ENCODE measurements at regions not wholly inside any gene's neighbourhood (a gene's known extent, or its start where the extent isn't known, plus 50 kb on each side); places are given as distances from the start of the nearest gene placed in this dataset.
A peak's percentile ranks its signal among the peaks of the same experiment; 100 is the strongest.

- no peak for FAIRE-seq
Measured at GRCh38 chr18:24840051-24840450, 379.6 kb downstream of the HRH4 start.

- FAIRE-seq: no peak
Measured at GRCh38 chr18:24840640-24841039, 380.2 kb downstream of the HRH4 start.

GRCh38 chr18:24841536-24841935, 381.1 kb downstream of the HRH4 start:
- no peak for FAIRE-seq

- FAIRE-seq: no peak
Measured at GRCh38 chr18:24843123-24843522, 382.7 kb downstream of the HRH4 start.

- FAIRE-seq: no peak
Measured at GRCh38 chr18:24846138-24846537, 385.7 kb downstream of the HRH4 start.

GRCh38 chr18:24850532-24850931, 390.1 kb downstream of the HRH4 start:
- FAIRE-seq: no peak

- no peak for FAIRE-seq
Measured at GRCh38 chr18:24853076-24853475, 392.6 kb downstream of the HRH4 start.

- no peak for FAIRE-seq
Measured at GRCh38 chr18:24860978-24861680, 400.7 kb downstream of the HRH4 start.

GRCh38 chr18:24862201-24862816, 401.9 kb downstream of the HRH4 start:
- no peak for FAIRE-seq

GRCh38 chr18:24868311-24868710, 407.9 kb downstream of the HRH4 start:
- FAIRE-seq: no peak

GRCh38 chr18:24868760-24869237, 408.4 kb downstream of the HRH4 start:
- no peak for FAIRE-seq

GRCh38 chr18:24869285-24869684, 408.8 kb downstream of the HRH4 start:
- FAIRE-seq: no peak

GRCh38 chr18:24875286-24875685, 414.8 kb downstream of the HRH4 start:
- no peak for FAIRE-seq

GRCh38 chr18:24875777-24876176, 415.3 kb downstream of the HRH4 start:
- no peak for FAIRE-seq

- no peak for FAIRE-seq
Measured at GRCh38 chr18:24876266-24876665, 415.8 kb downstream of the HRH4 start.

- no peak for FAIRE-seq
Measured at GRCh38 chr18:24877066-24877465, 416.6 kb downstream of the HRH4 start.

- FAIRE-seq: no peak
Measured at GRCh38 chr18:24877546-24877945, 417.1 kb downstream of the HRH4 start.

- peak; percentile 82 for FAIRE-seq
Measured at GRCh38 chr18:24878289-24878688, 417.9 kb downstream of the HRH4 start.

GRCh38 chr18:24885276-24885675, 424.8 kb downstream of the HRH4 start:
- FAIRE-seq: no peak

GRCh38 chr18:24894880-24895279, 434.4 kb downstream of the HRH4 start:
- FAIRE-seq: no peak

- no peak for FAIRE-seq
Measured at GRCh38 chr18:24897461-24897860, 437.0 kb downstream of the HRH4 start.

GRCh38 chr18:24910221-24910620, 441.7 kb downstream of the ZNF521 start:
- FAIRE-seq: no peak

- FAIRE-seq: no peak
Measured at GRCh38 chr18:24913507-24914170, 438.3 kb downstream of the ZNF521 start.

- no peak for FAIRE-seq
Measured at GRCh38 chr18:24914171-24914525, 437.8 kb downstream of the ZNF521 start.

Data from endometrium (tissue), 2 donors.